H1 (cell line): ENCODE measurements at regions not wholly inside any gene's neighbourhood (a gene's known extent, or its start where the extent isn't known, plus 50 kb on each side); places are given as distances from the start of the nearest gene placed in this dataset.

Source experiments
- CTCF ChIA-PET: fragments of 300-600 bp; sonication (Branson Sonifier 250); formaldehyde crosslinking; loops from one replicate; lab custom pipeline; 2021; ENCODE audit not compliant: partially characterized antibody; lab: Charles Lee
- POLR2A ChIA-PET: fragments of 300-600 bp; sonication (Branson Sonifier 250); formaldehyde crosslinking; loops from one replicate; lab custom pipeline; 2021; ENCODE audit warnings: inconsistent platforms; ENCODE audit not compliant: partially characterized antibody; lab: Charles Lee
- DNase-seq, 2 experiments: peaks; one replicate each; pipeline versions ENCODE4 v3.0.0 to v3.0.0-alpha.2; 2010 to 2022; ENCODE audit warnings: low spot score in 2 of 2, low read depth in 1 of 2, mixed read lengths in 1 of 2
- FAIRE-seq: peaks from 2 replicates; lab custom pipeline; 2011; peaks lifted over from hg19 to GRCh38; lab: Jason Lieb, UNC
- H2AFZ ChIP-seq: 2 replicates; pipeline ENCODE4 v1.8.1; 2012; ENCODE audit warnings: low read length, inconsistent platforms
- H2AK5ac ChIP-seq: 2 replicates; pipeline ENCODE4 v1.6.1; 2013; ENCODE audit warnings: low read depth, low read length
- H2BK120ac ChIP-seq: replicated peaks from 2 replicates; pipeline ENCODE3; 2013; ENCODE audit warnings: low read depth, low read length, inconsistent platforms
- H2BK12ac ChIP-seq: 2 replicates; pipeline ENCODE4 v1.6.1; 2013; ENCODE audit warnings: low read depth, low read length
- H2BK15ac ChIP-seq: 2 replicates; pipeline ENCODE4 v1.6.1; 2013; ENCODE audit warnings: low read length
- H2BK20ac ChIP-seq: 2 replicates; pipeline ENCODE4 v1.6.1; 2013; ENCODE audit warnings: low read length
- H2BK5ac ChIP-seq: 2 replicates; pipeline ENCODE4 v1.6.1; 2013; ENCODE audit warnings: low read depth, low read length
- H3K14ac ChIP-seq: 2 replicates; pipeline ENCODE4 v1.6.1; 2013; ENCODE audit warnings: inconsistent platforms; ENCODE audit not compliant: insufficient read length
- H3K18ac ChIP-seq: 2 replicates; pipeline ENCODE4 v1.6.1; 2013; ENCODE audit warnings: low read length; ENCODE audit errors: extremely low read depth
- H3K23ac ChIP-seq: 2 replicates; pipeline ENCODE4 v1.6.1; 2013; ENCODE audit warnings: inconsistent platforms; ENCODE audit not compliant: insufficient read length
- H3K23me2 ChIP-seq: 2 replicates; pipeline ENCODE4 v1.6.1; 2013; ENCODE audit warnings: low read depth, low read length
- H3K27ac ChIP-seq: 2 replicates; pipeline ENCODE4 v1.6.1; 2011; ENCODE audit warnings: low read depth, low read length, inconsistent platforms
- H3K27me3 ChIP-seq, 4 experiments: replicated peaks in 1 of 4; 1 replicate in 1 of 4; 2 replicates in 3 of 4; pipeline versions ENCODE4 v1.6.1 to v1.8.1; 2011 to 2013; ENCODE audit warnings: low read length in 3 of 4, mild to moderate bottlenecking in 3 of 4, inconsistent platforms in 2 of 4, mixed read lengths in 2 of 4, moderate library complexity in 1 of 4; ENCODE audit not compliant: control insufficient read depth in 3 of 4, insufficient read depth in 3 of 4; ENCODE audit errors: extremely low read depth in 1 of 4
- H3K36me3 ChIP-seq, 4 experiments: 2 replicates each; pipeline versions ENCODE4 v1.6.1 to v1.8.1; 2011 to 2013; ENCODE audit warnings: mild to moderate bottlenecking in 4 of 4, low read length in 3 of 4, moderate library complexity in 2 of 4, control low read depth in 1 of 4, inconsistent platforms in 1 of 4; ENCODE audit not compliant: insufficient read depth in 4 of 4, control insufficient read depth in 2 of 4
- H3K4ac ChIP-seq: replicated peaks from 2 replicates; pipeline ENCODE3; 2013; ENCODE audit warnings: low read length, low read depth, mixed read lengths, inconsistent platforms; ENCODE audit not compliant: insufficient read length
- H3K4me1 ChIP-seq, 4 experiments: replicated peaks in 1 of 4; 1 replicate in 1 of 4; 2 replicates in 3 of 4; pipeline versions ENCODE4 v1.6.1 to v1.8.1; 2011 to 2013; ENCODE audit warnings: low read length in 3 of 4, inconsistent platforms in 2 of 4, mixed read lengths in 1 of 4; ENCODE audit not compliant: insufficient read depth in 4 of 4, control insufficient read depth in 3 of 4
- H3K4me2 ChIP-seq, 2 experiments: 2 replicates each; pipeline versions ENCODE4 v1.6.1 to v1.8.1; 2011 to 2013; ENCODE audit warnings: low read depth in 2 of 2, low read length in 2 of 2, control low read depth in 1 of 2, inconsistent platforms in 1 of 2, mild to moderate bottlenecking in 1 of 2; ENCODE audit not compliant: insufficient read depth in 1 of 2
- H3K4me3 ChIP-seq, 4 experiments: fragments of 200-600, 300-600 bp in 1 of 4; sonication (generic), shearing (Covaris generic), sonication (Bioruptor Twin) in 1 of 4; 2 replicates each; pipeline versions ENCODE4 v1.5.1 to v1.8.1; 2011 to 2016; ENCODE audit warnings: low read length in 4 of 4, low read depth in 3 of 4, control low read depth in 2 of 4, inconsistent platforms in 2 of 4, mild to moderate bottlenecking in 2 of 4, mixed read lengths in 1 of 4, moderate library complexity in 1 of 4; ENCODE audit not compliant: insufficient read depth in 2 of 4; ENCODE audit errors: extremely low read depth in 1 of 4
- H3K56ac ChIP-seq: replicated peaks from 2 replicates; pipeline ENCODE3; 2013; ENCODE audit warnings: low read depth, mild to moderate bottlenecking, mixed read lengths, low read length, inconsistent platforms; ENCODE audit not compliant: insufficient read length
- H3K79me1 ChIP-seq: 2 replicates; pipeline ENCODE4 v1.6.1; 2013; ENCODE audit warnings: low read depth, low read length, control low read depth
- H3K79me2 ChIP-seq, 2 experiments: 2 replicates each; pipeline versions ENCODE4 v1.6.1 to v1.8.1; 2012 to 2013; ENCODE audit warnings: low read length in 2 of 2, mild to moderate bottlenecking in 2 of 2, inconsistent platforms in 1 of 2; ENCODE audit not compliant: insufficient read depth in 2 of 2, control insufficient read depth in 1 of 2
- H3K9ac ChIP-seq, 4 experiments: replicated peaks in 1 of 4; 1 replicate in 1 of 4; 2 replicates in 3 of 4; pipeline versions ENCODE4 v1.6.1 to v1.8.1; 2011 to 2013; ENCODE audit warnings: low read depth in 3 of 4, low read length in 3 of 4, control low read depth in 2 of 4, mild to moderate bottlenecking in 2 of 4, moderate library complexity in 2 of 4, inconsistent platforms in 1 of 4; ENCODE audit errors: extremely low read depth in 1 of 4
- H3K9me3 ChIP-seq, 2 experiments: 2 replicates each; pipeline versions ENCODE4 v1.6.1 to v1.8.1; 2012 to 2013; ENCODE audit warnings: mild to moderate bottlenecking in 2 of 2, moderate library complexity in 2 of 2, control low read depth in 1 of 2, inconsistent platforms in 1 of 2, low read depth in 1 of 2, low read length in 1 of 2, mixed read lengths in 1 of 2; ENCODE audit not compliant: insufficient read depth in 2 of 2
- H4K20me1 ChIP-seq, 2 experiments: replicated peaks in 1 of 2; 2 replicates each; pipeline versions ENCODE3 to v1.8.1; 2011 to 2013; ENCODE audit warnings: inconsistent platforms in 2 of 2, low read length in 2 of 2, mild to moderate bottlenecking in 1 of 2; ENCODE audit not compliant: insufficient read depth in 2 of 2, control insufficient read depth in 1 of 2
- H4K5ac ChIP-seq: 2 replicates; pipeline ENCODE4 v1.6.1; 2013; ENCODE audit warnings: low read length, low read depth, mixed read lengths, inconsistent platforms; ENCODE audit not compliant: insufficient read length
- H4K8ac ChIP-seq: 2 replicates; pipeline ENCODE4 v1.8.0; 2013; ENCODE audit warnings: mild to moderate bottlenecking, moderate library complexity, low read length, inconsistent platforms; ENCODE audit not compliant: insufficient read depth; ENCODE audit errors: extremely low read depth
- H4K91ac ChIP-seq: replicated peaks from 2 replicates; pipeline ENCODE3; 2013; ENCODE audit warnings: low read length, mixed read lengths, inconsistent platforms; ENCODE audit not compliant: insufficient read length
- CHD1 ChIP-seq: IDR thresholded peaks from 2 replicates; pipeline ENCODE4 v1.6.1; 2012; ENCODE audit warnings: low read depth, low read length, improper control_type of control experiment
- KDM5A ChIP-seq: fragments of 200-600 bp; IDR thresholded peaks from 2 replicates; pipeline ENCODE4 v1.7.1; 2012; ENCODE audit warnings: mild to moderate bottlenecking, low read length, inconsistent platforms, mixed read lengths
- POU5F1 ChIP-seq: IDR thresholded peaks from 2 replicates; pipeline ENCODE4 v1.6.1; 2011; ENCODE audit warnings: low read depth, mild to moderate bottlenecking, low read length, moderate library complexity
- RAD21 ChIP-seq, 2 experiments: IDR thresholded peaks in 1 of 2; conservative IDR thresholded peaks in 1 of 2; 2 replicates each; pipeline ENCODE4 v1.6.1; 2011; ENCODE audit warnings: low read depth in 2 of 2, low read length in 2 of 2, improper control_type of control experiment in 1 of 2, inconsistent platforms in 1 of 2, mild to moderate bottlenecking in 1 of 2, moderate library complexity in 1 of 2
- TAF1 ChIP-seq: IDR thresholded peaks from 2 replicates; pipeline ENCODE4 v1.6.1; 2011; ENCODE audit warnings: mild to moderate bottlenecking, low read depth, low read length
- TCF12 ChIP-seq: IDR thresholded peaks from 2 replicates; pipeline ENCODE4 v1.6.1; 2011; ENCODE audit warnings: low read depth, mild to moderate bottlenecking, low read length
- TEAD4 ChIP-seq: IDR thresholded peaks from 2 replicates; pipeline ENCODE4 v1.6.1; 2012; ENCODE audit warnings: low read depth, low read length, inconsistent platforms, mixed read lengths
- WGBS, 2 experiments: shearing (Covaris generic) in 1 of 2; methylation state at CpG; one replicate each; pipeline versions ENCODE4 v1.1.6 to v1.1.7; 2013 to 2015; ENCODE audit warnings: low lambda C conversion rate in 2 of 2, mixed read lengths in 2 of 2, inconsistent platforms in 1 of 2, low coverage in 1 of 2, missing lambda C conversion rate in 1 of 2; ENCODE audit not compliant: insufficient replicate concordance in 2 of 2, insufficient coverage in 1 of 2, insufficient read length in 1 of 2; ENCODE audit errors: extremely low coverage in 1 of 2, missing lambda C conversion rate in 1 of 2; 5-methylcytosine and 5-hydroxymethylcytosine counted together
- TF ChIP-seq, protein P1 (sequence below): IDR thresholded peaks from 2 replicates; pipeline ENCODE4 v1.6.1; 2011; ENCODE audit warnings: low read length, improper control_type of control experiment
- TF ChIP-seq, protein P2 (sequence below): IDR thresholded peaks from 2 replicates; pipeline ENCODE4 v1.6.1; 2012; ENCODE audit warnings: low read length, inconsistent platforms

DNA sequence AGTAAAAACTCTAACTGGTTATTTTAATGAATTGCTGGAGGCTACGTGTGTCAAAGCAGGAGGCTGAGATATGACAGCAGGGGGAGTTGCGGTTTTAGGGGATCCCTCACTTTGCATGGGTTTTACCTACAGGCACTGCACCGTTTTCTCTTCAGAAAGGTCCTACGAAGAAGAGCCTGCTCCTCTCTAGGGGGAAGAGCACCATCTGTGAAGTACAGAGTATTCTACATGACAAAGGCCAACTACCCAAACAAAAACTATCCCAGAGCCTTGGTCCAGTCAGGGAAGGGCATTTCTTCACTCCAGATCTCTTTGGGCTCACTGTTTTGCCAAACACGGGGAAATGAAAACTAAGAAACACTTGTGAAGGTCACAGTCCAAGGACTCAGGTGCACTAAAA lies 696.7 kb upstream of the SOX11 start:
- Histone ChIP-seq H3K4me3 (no peak overlapping the region; a peak in 1 of 8 replicates), H3K27ac (no peak overlapping the region), H3K23me2 (no peaks in the 10 kb centered on the region), H2BK5ac (no peak overlapping the region), H3K56ac (no peak overlapping the region), H2AK5ac (no peak overlapping the region), H2BK12ac (no peak overlapping the region), H3K4me1 (no peaks in the 10 kb centered on the region), H3K79me1 (no peaks in the 10 kb centered on the region), H3K4me2 (no peak overlapping the region), H2BK120ac (no peak overlapping the region), H4K91ac (no peak overlapping the region), H4K8ac (no peak overlapping the region), H4K5ac (no peak overlapping the region), H2BK20ac (no peak overlapping the region; the same call in 1 of the 2 replicates), H3K23ac (no peak overlapping the region), H3K79me2 (no peaks in the 10 kb centered on the region), H3K9ac (no peak overlapping the region), H3K14ac (no peak overlapping the region), H3K27me3 (peaks cover 0 to 1% (median 0%) of the 10 kb centered on the region in 4 experiments; a peak in 1 of 7 replicates), H2AFZ (no peak overlapping the region), H3K4ac (no peak overlapping the region), H2BK15ac (no peak overlapping the region), H4K20me1 (no peaks in the 10 kb centered on the region), H3K36me3 (no peaks in the 10 kb centered on the region), H3K18ac (peak overlapping the region; percentile 40; the same call in 1 of the 2 replicates), H3K9me3 (no peaks in the 10 kb centered on the region)
- WGBS, 2 experiments: 62% methylated on average over 5 of the region's 5 CpGs; no CpG with 5 or more reads in 1 of the 2 experiments
- ChIA-PET POLR2A (no interaction called here), CTCF (interaction anchor here (1.6 to 2.7 kb wide), 2 partner anchors 240 to 370 kb away, joined by 4 to 6 read pairs; no protein-coding TSS in a partner anchor)
- FAIRE-seq (peak; percentile 24), DNase-seq (no peak)
- TF ChIP-seq KDM5A (no peak), RAD21 (IDR thresholded peaks at IDR 0.05 in 1 of 2, conservative IDR thresholded peaks at IDR 0.05 in 1 of 2; ENCODE audit: low read depth in 2 of 2, low read length in 2 of 2) (peak; percentile 46 to 50; a peak in 3 of 4 replicates), TEAD4 (no peak), POU5F1 (0 out of 2 replicates have a peak, but pooled peaks have one; percentile 13), TAF1 (no peak), CHD1 (no peak), TCF12 (0 out of 2 replicates have a peak, but pooled peaks have one; percentile 34)
- TF ChIP-seq, protein P1, sequence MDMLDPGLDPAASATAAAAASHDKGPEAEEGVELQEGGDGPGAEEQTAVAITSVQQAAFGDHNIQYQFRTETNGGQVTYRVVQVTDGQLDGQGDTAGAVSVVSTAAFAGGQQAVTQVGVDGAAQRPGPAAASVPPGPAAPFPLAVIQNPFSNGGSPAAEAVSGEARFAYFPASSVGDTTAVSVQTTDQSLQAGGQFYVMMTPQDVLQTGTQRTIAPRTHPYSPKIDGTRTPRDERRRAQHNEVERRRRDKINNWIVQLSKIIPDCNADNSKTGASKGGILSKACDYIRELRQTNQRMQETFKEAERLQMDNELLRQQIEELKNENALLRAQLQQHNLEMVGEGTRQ: no peak
- TF ChIP-seq, protein P2, sequence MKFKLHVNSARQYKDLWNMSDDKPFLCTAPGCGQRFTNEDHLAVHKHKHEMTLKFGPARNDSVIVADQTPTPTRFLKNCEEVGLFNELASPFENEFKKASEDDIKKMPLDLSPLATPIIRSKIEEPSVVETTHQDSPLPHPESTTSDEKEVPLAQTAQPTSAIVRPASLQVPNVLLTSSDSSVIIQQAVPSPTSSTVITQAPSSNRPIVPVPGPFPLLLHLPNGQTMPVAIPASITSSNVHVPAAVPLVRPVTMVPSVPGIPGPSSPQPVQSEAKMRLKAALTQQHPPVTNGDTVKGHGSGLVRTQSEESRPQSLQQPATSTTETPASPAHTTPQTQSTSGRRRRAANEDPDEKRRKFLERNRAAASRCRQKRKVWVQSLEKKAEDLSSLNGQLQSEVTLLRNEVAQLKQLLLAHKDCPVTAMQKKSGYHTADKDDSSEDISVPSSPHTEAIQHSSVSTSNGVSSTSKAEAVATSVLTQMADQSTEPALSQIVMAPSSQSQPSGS: no peak
